Brain pericyte (primary cell): ENCODE measurements at regions not wholly inside any gene's neighbourhood (a gene's known extent, or its start where the extent isn't known, plus 50 kb on each side); places are given as distances from the start of the nearest gene placed in this dataset.

Experiments used
- DNase-seq: peaks from one replicate; pipeline ENCODE4 v3.0.0-alpha.2; 2012; ENCODE audit warnings: low read depth, low spot score

- no peak for DNase-seq
Measured at GRCh38 chr5:3654515-3654914, 58.9 kb downstream of the IRX1 start.

GRCh38 chr5:3656803-3657202, 61.2 kb downstream of the IRX1 start:
- DNase-seq, result no peak

GRCh38 chr5:3657364-3658022, 61.9 kb downstream of the IRX1 start:
- no peak for DNase-seq

- no peak for DNase-seq
Measured at GRCh38 chr5:3658929-3659328, 63.3 kb downstream of the IRX1 start.

GRCh38 chr5:3659907-3660306, 64.3 kb downstream of the IRX1 start:
- DNase-seq, result no peak

GRCh38 chr5:3660630-3661029, 65.0 kb downstream of the IRX1 start:
- no peak for DNase-seq

GRCh38 chr5:3661755-3662296, 66.2 kb downstream of the IRX1 start:
- no peak for DNase-seq

- no peak for DNase-seq
Measured at GRCh38 chr5:3662344-3662743, 66.7 kb downstream of the IRX1 start.

GRCh38 chr5:3671337-3671736, 75.7 kb downstream of the IRX1 start:
- no peak for DNase-seq

GRCh38 chr5:3678801-3679200, 83.2 kb downstream of the IRX1 start:
- DNase-seq, result no peak

- DNase-seq, result no peak
Measured at GRCh38 chr5:3680821-3681220, 85.2 kb downstream of the IRX1 start.

- DNase-seq, result no peak
Measured at GRCh38 chr5:3684118-3684517, 88.5 kb downstream of the IRX1 start.

GRCh38 chr5:3684771-3685354, 89.2 kb downstream of the IRX1 start:
- DNase-seq, result no peak

- no peak for DNase-seq
Measured at GRCh38 chr5:3694819-3695218, 99.2 kb downstream of the IRX1 start.

- DNase-seq, result no peak
Measured at GRCh38 chr5:3695818-3696217, 100.2 kb downstream of the IRX1 start.

- no peak for DNase-seq
Measured at GRCh38 chr5:3698412-3698811, 102.8 kb downstream of the IRX1 start.

- DNase-seq, result no peak
Measured at GRCh38 chr5:3701694-3702093, 106.1 kb downstream of the IRX1 start.

GRCh38 chr5:3704661-3705060, 109.0 kb downstream of the IRX1 start:
- DNase-seq, result no peak

GRCh38 chr5:3709068-3709716, 113.6 kb downstream of the IRX1 start:
- no peak for DNase-seq

- no peak for DNase-seq
Measured at GRCh38 chr5:3709717-3710348, 114.2 kb downstream of the IRX1 start.

GRCh38 chr5:3715062-3715461, 119.4 kb downstream of the IRX1 start:
- no peak for DNase-seq

GRCh38 chr5:3729631-3730030, 134.0 kb downstream of the IRX1 start:
- no peak for DNase-seq

GRCh38 chr5:3734632-3735031, 139.0 kb downstream of the IRX1 start:
- no peak for DNase-seq
